OCI-LY3 (cell line): ENCODE measurements at regions not wholly inside any gene's neighbourhood (a gene's known extent, or its start where the extent isn't known, plus 50 kb on each side); places are given as distances from the start of the nearest gene placed in this dataset.

Experiments used
- H2AFZ ChIP-seq: fragments of 200-600, 300-600 bp; shearing (Covaris generic); 2 replicates; pipeline ENCODE4 v1.6.0; 2014; ENCODE audit warnings: antibody characterized with exemption, low read depth, low read length
- H3K27ac ChIP-seq: fragments of 200-600, 300-600 bp; sonication (generic); 2 replicates; pipeline ENCODE4 v1.5.1; 2014; ENCODE audit warnings: mild to moderate bottlenecking, low read length, moderate library complexity, mixed read lengths
- H3K27me3 ChIP-seq: fragments of 200-600, 300-600 bp; sonication (generic); 2 replicates; pipeline ENCODE4 v1.6.1; 2014; ENCODE audit warnings: low read depth, low read length, mixed read lengths
- H3K36me3 ChIP-seq: fragments of 200-600, 300-600 bp; sonication (generic); replicated peaks from 2 replicates; pipeline ENCODE3; 2014; ENCODE audit warnings: low read depth, low read length, mixed read lengths
- H3K4me1 ChIP-seq: fragments of 300-600, 200-600 bp; sonication (generic); 2 replicates; pipeline ENCODE4 v1.6.1; 2014; ENCODE audit warnings: low read length, mixed read lengths
- H3K4me2 ChIP-seq: fragments of 200-600, 300-600 bp; sonication (generic); 2 replicates; pipeline ENCODE4 v1.6.1; 2014; ENCODE audit warnings: low read length, mixed read lengths
- H3K4me3 ChIP-seq: fragments of 300-600, 200-600 bp; sonication (generic); 2 replicates; pipeline ENCODE4 v1.5.1; 2014; ENCODE audit warnings: antibody characterized with exemption, mild to moderate bottlenecking, low read length, moderate library complexity
- H3K79me2 ChIP-seq: fragments of 300-600, 200-600 bp; shearing (Covaris generic); 2 replicates; pipeline ENCODE4 v1.6.1; 2014; ENCODE audit warnings: mild to moderate bottlenecking, low read length, mixed read lengths
- H3K9ac ChIP-seq: fragments of 300-600, 200-600 bp; shearing (Covaris generic); 2 replicates; pipeline ENCODE4 v1.6.0; 2014; ENCODE audit warnings: mild to moderate bottlenecking, low read length, moderate library complexity
- H3K9me3 ChIP-seq: fragments of 200-600, 300-600 bp; shearing (Covaris generic); 2 replicates; pipeline ENCODE4 v1.6.1; 2014; ENCODE audit warnings: low read length, mixed read lengths; ENCODE audit not compliant: insufficient read depth
- H4K20me1 ChIP-seq: fragments of 200-600, 300-600 bp; sonication (generic); 2 replicates; pipeline ENCODE4 v1.6.1; 2016; ENCODE audit warnings: low read length, mixed read lengths; ENCODE audit not compliant: insufficient read depth
- EZH2phosphoT487 ChIP-seq: fragments of 200-600 bp; shearing (Covaris generic); IDR thresholded peaks from 2 replicates; pipeline ENCODE4 v1.6.1; 2018; ENCODE audit warnings: antibody characterized with exemption, mixed run types, low read depth
- TF ChIP-seq, protein P1 (sequence below): fragments of 200-600, 300-600 bp; sonication (generic); IDR thresholded peaks from 2 replicates; pipeline ENCODE4 v1.5.1; 2014; ENCODE audit warnings: antibody characterized with exemption, low read length, low read depth

DNA sequence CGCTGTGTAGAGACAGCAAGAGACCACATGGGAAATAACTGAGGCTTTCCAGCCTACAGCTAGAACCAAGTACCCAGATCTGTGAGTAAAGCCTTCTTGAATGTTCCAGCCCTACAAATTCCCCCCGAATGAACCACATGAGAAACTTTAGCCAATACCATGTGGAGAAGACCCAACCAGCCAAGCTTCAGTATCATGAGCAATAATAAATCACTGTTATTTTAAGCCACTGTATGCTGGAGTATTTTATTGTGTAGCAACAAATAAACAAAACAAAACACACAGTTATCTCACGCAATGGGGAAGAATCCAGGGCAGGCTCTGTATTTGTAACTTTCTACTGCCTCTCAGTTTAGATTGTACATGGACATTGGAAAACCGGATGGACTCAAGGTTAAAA, 426.2 kb downstream of the CDH11 start:
- H4K20me1 ChIP-seq: no peaks in the 10 kb centered on the region
- no peaks in the 10 kb centered on the region for H3K36me3 ChIP-seq
- no peaks in the 10 kb centered on the region for H3K9me3 ChIP-seq
- TF ChIP-seq, protein P1, sequence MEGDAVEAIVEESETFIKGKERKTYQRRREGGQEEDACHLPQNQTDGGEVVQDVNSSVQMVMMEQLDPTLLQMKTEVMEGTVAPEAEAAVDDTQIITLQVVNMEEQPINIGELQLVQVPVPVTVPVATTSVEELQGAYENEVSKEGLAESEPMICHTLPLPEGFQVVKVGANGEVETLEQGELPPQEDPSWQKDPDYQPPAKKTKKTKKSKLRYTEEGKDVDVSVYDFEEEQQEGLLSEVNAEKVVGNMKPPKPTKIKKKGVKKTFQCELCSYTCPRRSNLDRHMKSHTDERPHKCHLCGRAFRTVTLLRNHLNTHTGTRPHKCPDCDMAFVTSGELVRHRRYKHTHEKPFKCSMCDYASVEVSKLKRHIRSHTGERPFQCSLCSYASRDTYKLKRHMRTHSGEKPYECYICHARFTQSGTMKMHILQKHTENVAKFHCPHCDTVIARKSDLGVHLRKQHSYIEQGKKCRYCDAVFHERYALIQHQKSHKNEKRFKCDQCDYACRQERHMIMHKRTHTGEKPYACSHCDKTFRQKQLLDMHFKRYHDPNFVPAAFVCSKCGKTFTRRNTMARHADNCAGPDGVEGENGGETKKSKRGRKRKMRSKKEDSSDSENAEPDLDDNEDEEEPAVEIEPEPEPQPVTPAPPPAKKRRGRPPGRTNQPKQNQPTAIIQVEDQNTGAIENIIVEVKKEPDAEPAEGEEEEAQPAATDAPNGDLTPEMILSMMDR: no peak
- TF ChIP-seq EZH2phosphoT487: no peak
- H3K79me2 ChIP-seq: no peaks in the 10 kb centered on the region
- no peaks in the 10 kb centered on the region for H3K4me1 ChIP-seq
- H3K4me2 ChIP-seq: no peak overlapping the region
- H3K9ac ChIP-seq: no peak overlapping the region
- H3K4me3 ChIP-seq: no peak overlapping the region
- H2AFZ ChIP-seq: no peak overlapping the region
- no peak overlapping the region for H3K27ac ChIP-seq
- no peaks in the 10 kb centered on the region for H3K27me3 ChIP-seq

DNA sequence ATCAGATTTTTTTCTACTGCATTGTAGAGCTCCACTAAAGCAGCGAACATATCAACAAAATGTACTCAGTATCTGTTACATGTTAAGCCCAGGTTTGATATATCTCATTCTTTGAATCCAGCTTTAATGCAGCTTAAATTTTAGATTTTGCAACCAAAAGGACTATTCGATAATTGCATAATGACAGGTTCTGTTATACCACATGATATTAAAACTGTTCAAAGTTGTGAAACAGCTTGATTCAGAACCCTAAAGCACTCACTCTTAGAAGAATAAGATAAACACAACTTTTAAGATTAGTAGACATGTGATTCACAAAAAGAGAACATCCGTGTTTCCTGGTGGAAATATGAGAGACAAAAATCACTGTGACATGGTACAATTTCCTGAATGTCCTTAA, 427.9 kb downstream of the CDH11 start:
- Histone ChIP-seq H3K4me2 (no peak overlapping the region), H3K9me3 (no peaks in the 10 kb centered on the region), H3K79me2 (no peaks in the 10 kb centered on the region), H3K4me3 (no peak overlapping the region), H3K27me3 (no peaks in the 10 kb centered on the region), H3K36me3 (no peaks in the 10 kb centered on the region), H3K9ac (no peak overlapping the region), H3K27ac (no peak overlapping the region), H4K20me1 (no peaks in the 10 kb centered on the region), H3K4me1 (no peaks in the 10 kb centered on the region), H2AFZ (no peak overlapping the region)
- TF ChIP-seq EZH2phosphoT487: no peak
- TF ChIP-seq, protein P1: no peak

DNA sequence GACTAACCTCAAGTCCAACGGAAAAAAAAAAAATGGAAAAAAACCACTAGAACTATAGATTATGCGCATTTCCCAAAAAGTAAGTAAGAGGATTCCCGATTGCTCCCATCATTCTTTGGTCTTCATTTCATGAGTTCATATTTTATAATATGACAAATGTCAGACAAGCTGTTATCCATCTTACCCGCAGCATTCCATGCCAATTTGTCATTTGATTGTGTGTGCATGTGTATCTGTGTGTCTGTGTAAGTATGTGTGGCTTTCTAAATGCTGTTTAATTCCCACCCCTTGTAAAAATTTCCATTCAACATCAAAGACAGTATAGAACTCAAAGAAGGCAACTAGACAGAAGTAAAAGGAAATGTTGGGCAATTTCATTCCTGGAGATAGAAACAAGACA, 434.1 kb downstream of the CDH11 start:
- no peaks in the 10 kb centered on the region for H3K9me3 ChIP-seq
- no peaks in the 10 kb centered on the region for H3K4me1 ChIP-seq
- no peak overlapping the region for H3K4me2 ChIP-seq
- no peak for TF ChIP-seq EZH2phosphoT487
- TF ChIP-seq, protein P1: no peak
- no peak overlapping the region for H2AFZ ChIP-seq
- no peak overlapping the region for H3K27ac ChIP-seq
- H3K4me3 ChIP-seq: no peak overlapping the region
- H3K36me3 ChIP-seq: no peaks in the 10 kb centered on the region
- H3K9ac ChIP-seq: no peak overlapping the region
- no peaks in the 10 kb centered on the region for H3K27me3 ChIP-seq
- no peaks in the 10 kb centered on the region for H3K79me2 ChIP-seq
- H4K20me1 ChIP-seq: no peaks in the 10 kb centered on the region

DNA sequence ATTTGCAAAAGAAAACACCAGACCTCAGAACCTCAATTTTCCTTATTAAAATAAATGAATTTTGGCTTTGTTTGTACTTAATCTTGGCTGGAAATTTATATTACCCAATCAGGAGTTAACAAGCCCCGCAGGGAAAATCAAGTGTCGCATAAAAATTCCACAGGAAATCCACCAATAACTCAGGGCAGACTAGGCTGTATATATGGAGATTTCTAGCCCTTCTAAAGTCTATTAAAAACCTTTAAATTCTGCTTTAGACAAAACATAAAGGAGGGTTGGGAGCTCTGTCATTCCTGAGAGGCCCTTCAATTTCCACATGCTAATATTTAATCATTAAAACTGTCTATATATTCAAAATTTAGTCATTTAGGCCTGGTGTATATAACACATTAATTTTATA, 434.7 kb downstream of the CDH11 start:
- H3K9ac ChIP-seq: no peak overlapping the region
- no peaks in the 10 kb centered on the region for H3K27me3 ChIP-seq
- no peak overlapping the region for H3K4me3 ChIP-seq
- no peak overlapping the region for H3K4me2 ChIP-seq
- TF ChIP-seq, protein P1: no peak
- TF ChIP-seq EZH2phosphoT487: no peak
- H3K4me1 ChIP-seq: no peaks in the 10 kb centered on the region
- no peaks in the 10 kb centered on the region for H4K20me1 ChIP-seq
- no peaks in the 10 kb centered on the region for H3K9me3 ChIP-seq
- H3K79me2 ChIP-seq: no peaks in the 10 kb centered on the region
- H3K27ac ChIP-seq: no peak overlapping the region
- no peaks in the 10 kb centered on the region for H3K36me3 ChIP-seq
- no peak overlapping the region for H2AFZ ChIP-seq
